Natural killer cell (primary cell): ENCODE measurements at regions not wholly inside any gene's neighbourhood (a gene's known extent, or its start where the extent isn't known, plus 50 kb on each side); places are given as distances from the start of the nearest gene placed in this dataset.

ENCODE experiments used
- ATAC-seq, 3 donors: fragments of 150-1000 bp in 2 of 3; fragments of 200-7000 bp in 1 of 3; cut with Tn5 transposase; 1 replicate in 1 of 3; 2 replicates in 2 of 3; pipeline ENCODE4 v1.10.0; 2021; ENCODE audit warnings: mild to moderate bottlenecking in 2 of 3, moderate library complexity in 2 of 3
- DNase-seq, 2 donors: peaks; one replicate each; pipeline versions ENCODE4 v3.0.0 to v3.0.0-alpha.2; 2013 to 2021; ENCODE audit warnings: mixed read lengths in 1 of 2
- H3K27ac ChIP-seq: one replicate; pipeline ENCODE4 v1.5.1; 2013; ENCODE audit warnings: mild to moderate bottlenecking, low read length
- H3K27me3 ChIP-seq: one replicate; pipeline ENCODE4 v1.6.1; 2013; ENCODE audit warnings: low read length; ENCODE audit not compliant: control insufficient read depth, insufficient read depth
- H3K36me3 ChIP-seq: one replicate; pipeline ENCODE4 v1.6.1; 2013; ENCODE audit warnings: low read length; ENCODE audit not compliant: control insufficient read depth, insufficient read depth
- H3K4me1 ChIP-seq: one replicate; pipeline ENCODE4 v1.6.1; 2013; ENCODE audit warnings: low read length; ENCODE audit not compliant: control insufficient read depth, insufficient read depth
- H3K4me3 ChIP-seq: one replicate; pipeline ENCODE4 v1.5.1; 2013; ENCODE audit warnings: low read length
- H3K9me3 ChIP-seq: one replicate; pipeline ENCODE4 v1.6.1; 2013; ENCODE audit warnings: low read length; ENCODE audit not compliant: control insufficient read depth, insufficient read depth
- H3K27ac Mint-ChIP-seq, 2 donors: one replicate each; pipeline ENCODE4 v1.8.0; 2022; ENCODE audit warnings: mild to moderate bottlenecking in 2 of 2, mixed read lengths in 2 of 2, moderate library complexity in 1 of 2
- H3K27me3 Mint-ChIP-seq, 2 donors: one replicate each; pipeline ENCODE4 v1.8.0; 2022; ENCODE audit warnings: low read depth in 2 of 2, mixed read lengths in 2 of 2
- H3K36me3 Mint-ChIP-seq: one replicate; pipeline ENCODE4 v1.8.0; 2022; ENCODE audit warnings: mixed read lengths
- H3K4me1 Mint-ChIP-seq, 2 donors: one replicate each; pipeline ENCODE4 v1.8.0; 2022; ENCODE audit warnings: mixed read lengths in 2 of 2
- H3K4me3 Mint-ChIP-seq: one replicate; pipeline ENCODE4 v1.8.0; 2022; ENCODE audit warnings: mild to moderate bottlenecking, moderate library complexity, mixed read lengths
- H3K9me3 Mint-ChIP-seq, 2 donors: one replicate each; pipeline ENCODE4 v1.8.0; 2022; ENCODE audit warnings: mixed read lengths in 2 of 2
- WGBS: methylation state at CpG from one replicate; pipeline ENCODE4 v1.1.7; 2013; ENCODE audit warnings: missing lambda C conversion rate; ENCODE audit not compliant: insufficient coverage; 5-methylcytosine and 5-hydroxymethylcytosine counted together
- intact Hi-C: fragments of 100-400 bp; cut with micrococcal nuclease; formaldehyde crosslinking; loops from one replicate; pipeline ENCODE4 v1.14.2; 2022
- TF ChIP-seq, protein P1 (sequence below): fragments of 200-600 bp; IDR thresholded peaks from one replicate; pipeline ENCODE4 v1.8.0; 2022; ENCODE audit warnings: antibody characterized with exemption

DNA sequence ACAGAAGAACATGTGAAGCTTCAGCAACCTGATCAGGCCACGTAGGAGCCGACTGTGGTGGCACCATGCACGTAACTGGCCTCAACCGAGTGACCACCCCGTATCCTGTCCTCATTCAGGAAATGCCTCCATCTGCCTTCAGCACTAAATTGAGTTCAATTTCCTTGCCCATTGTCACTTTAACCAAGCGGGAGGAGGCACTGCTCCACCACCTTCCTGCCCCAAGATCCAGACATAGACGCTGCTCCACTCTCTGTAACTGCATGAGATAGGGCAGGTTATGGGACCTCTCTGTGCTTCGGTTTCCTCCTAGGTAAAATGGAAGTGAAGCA lies 80.1 kb upstream of the POMGNT2 start:
- peaks cover 8% of the 10 kb centered on the region for H3K36me3 Mint-ChIP-seq
- H3K4me3 Mint-ChIP-seq, result no peak overlapping the region
- TF ChIP-seq, protein P1, sequence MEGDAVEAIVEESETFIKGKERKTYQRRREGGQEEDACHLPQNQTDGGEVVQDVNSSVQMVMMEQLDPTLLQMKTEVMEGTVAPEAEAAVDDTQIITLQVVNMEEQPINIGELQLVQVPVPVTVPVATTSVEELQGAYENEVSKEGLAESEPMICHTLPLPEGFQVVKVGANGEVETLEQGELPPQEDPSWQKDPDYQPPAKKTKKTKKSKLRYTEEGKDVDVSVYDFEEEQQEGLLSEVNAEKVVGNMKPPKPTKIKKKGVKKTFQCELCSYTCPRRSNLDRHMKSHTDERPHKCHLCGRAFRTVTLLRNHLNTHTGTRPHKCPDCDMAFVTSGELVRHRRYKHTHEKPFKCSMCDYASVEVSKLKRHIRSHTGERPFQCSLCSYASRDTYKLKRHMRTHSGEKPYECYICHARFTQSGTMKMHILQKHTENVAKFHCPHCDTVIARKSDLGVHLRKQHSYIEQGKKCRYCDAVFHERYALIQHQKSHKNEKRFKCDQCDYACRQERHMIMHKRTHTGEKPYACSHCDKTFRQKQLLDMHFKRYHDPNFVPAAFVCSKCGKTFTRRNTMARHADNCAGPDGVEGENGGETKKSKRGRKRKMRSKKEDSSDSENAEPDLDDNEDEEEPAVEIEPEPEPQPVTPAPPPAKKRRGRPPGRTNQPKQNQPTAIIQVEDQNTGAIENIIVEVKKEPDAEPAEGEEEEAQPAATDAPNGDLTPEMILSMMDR, result no peak
- no peak overlapping the region for H3K27ac Mint-ChIP-seq
- peaks cover 3% of the 10 kb centered on the region for H3K9me3 ChIP-seq
- no peaks in the 10 kb centered on the region for H3K27me3 ChIP-seq
- intact Hi-C loops, result no loop called here
- H3K27me3 Mint-ChIP-seq, result no peaks in the 10 kb centered on the region
- ATAC-seq (no peak), DNase-seq (no peak)
- no peak overlapping the region for H3K4me3 ChIP-seq
- H3K36me3 ChIP-seq, result no peaks in the 10 kb centered on the region
- H3K27ac ChIP-seq, result no peak overlapping the region
- H3K9me3 Mint-ChIP-seq, result no peaks in the 10 kb centered on the region
- H3K4me1 Mint-ChIP-seq, result peaks cover 7 to 34% of the 10 kb centered on the region in 2 donors
- WGBS, result 84% methylated on average over 8 of the region's 8 CpGs
- H3K4me1 ChIP-seq, result peaks cover 17% of the 10 kb centered on the region

DNA sequence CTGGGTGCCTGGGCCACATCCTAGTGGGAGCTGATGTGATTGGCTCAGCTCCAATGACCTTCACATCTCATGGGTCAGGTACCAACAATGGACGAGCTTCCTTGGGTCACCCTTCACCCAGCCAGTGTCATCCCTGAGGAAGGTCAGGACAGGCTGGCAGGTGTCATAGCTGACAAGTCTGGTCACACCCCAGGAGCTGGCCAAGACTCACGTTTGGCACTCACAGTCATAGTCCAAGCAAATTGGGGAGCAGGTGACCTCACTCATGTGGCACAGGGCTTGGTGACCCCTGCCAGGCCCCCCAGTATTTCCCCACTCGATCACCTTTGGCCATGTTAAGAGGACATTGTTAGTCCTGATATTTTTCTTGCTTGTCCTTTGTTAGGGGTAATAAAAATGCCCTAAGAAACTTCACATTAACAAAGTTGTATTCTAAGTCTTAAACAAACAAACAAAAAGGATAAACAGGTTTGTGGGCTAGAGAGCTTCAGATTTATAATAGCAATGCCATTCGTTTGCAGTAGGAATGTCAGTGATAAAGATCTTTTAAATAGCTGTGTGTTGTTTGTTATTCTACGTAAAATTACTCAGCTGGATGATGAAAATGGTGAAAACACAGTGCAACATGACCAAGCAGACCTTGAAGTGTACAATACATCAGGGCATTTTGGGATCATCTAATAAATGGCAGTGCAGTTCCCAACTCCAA lies 79.5 kb upstream of the POMGNT2 start:
- H3K4me3 ChIP-seq, result no peak overlapping the region
- no peaks in the 10 kb centered on the region for H3K9me3 Mint-ChIP-seq
- H3K27ac Mint-ChIP-seq, result no peak overlapping the region
- WGBS, result 83% methylated on average over 5 of the region's 5 CpGs
- H3K27me3 Mint-ChIP-seq, result no peaks in the 10 kb centered on the region
- H3K36me3 ChIP-seq, result no peaks in the 10 kb centered on the region
- no peaks in the 10 kb centered on the region for H3K27me3 ChIP-seq
- peaks cover 12 to 34% of the 10 kb centered on the region in 2 donors for H3K4me1 Mint-ChIP-seq
- H3K36me3 Mint-ChIP-seq, result peaks cover 8% of the 10 kb centered on the region
- peaks cover 22% of the 10 kb centered on the region for H3K4me1 ChIP-seq
- no peak overlapping the region for H3K27ac ChIP-seq
- no peak for ATAC-seq
- H3K9me3 ChIP-seq, result peaks cover 3% of the 10 kb centered on the region
- TF ChIP-seq, protein P1, result no peak
- intact Hi-C loops, result no loop called here
- no peak for DNase-seq
- H3K4me3 Mint-ChIP-seq, result no peak overlapping the region

DNA sequence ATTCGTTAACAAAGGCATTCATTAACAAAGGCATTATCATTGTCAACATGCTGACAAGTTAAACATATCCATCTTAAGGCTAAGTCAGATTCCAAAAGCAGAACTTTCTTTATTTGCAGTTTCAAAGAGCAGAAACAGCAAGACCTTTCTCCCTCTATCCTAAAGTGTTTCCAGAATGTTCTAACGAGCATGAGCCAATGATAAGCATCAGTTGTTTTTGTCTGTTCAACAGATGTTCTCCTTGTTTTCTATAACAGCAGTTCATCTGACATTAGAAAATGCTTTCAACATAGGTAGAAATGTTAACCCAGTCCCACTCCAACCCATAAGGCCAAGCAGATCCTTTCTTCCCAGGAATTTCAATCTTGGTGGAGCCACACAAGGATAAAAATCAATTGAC lies 77.6 kb upstream of the POMGNT2 start:
- ATAC-seq (no peak), DNase-seq (no peak)
- Histone ChIP-seq H3K27me3 (no peaks in the 10 kb centered on the region), H3K36me3 (no peaks in the 10 kb centered on the region), H3K27ac (no peak overlapping the region), H3K9me3 (no peaks in the 10 kb centered on the region), H3K4me3 (no peak overlapping the region), H3K4me1 (peaks cover 41% of the 10 kb centered on the region)
- TF ChIP-seq, protein P1, result no peak
- Mint-ChIP-seq H3K27me3 (no peaks in the 10 kb centered on the region), H3K4me1 (peaks cover 32 to 53% of the 10 kb centered on the region in 2 donors), H3K27ac (no peak overlapping the region), H3K9me3 (no peaks in the 10 kb centered on the region), H3K4me3 (no peak overlapping the region), H3K36me3 (peaks cover 6% of the 10 kb centered on the region)
- WGBS, result 94% methylated on average over 2 of the region's 2 CpGs
- intact Hi-C loops, result no loop called here
